RWPE1 (cell line): ENCODE measurements at regions not wholly inside any gene's neighbourhood (a gene's known extent, or its start where the extent isn't known, plus 50 kb on each side); places are given as distances from the start of the nearest gene placed in this dataset.

Experiments
- CTCF ChIA-PET: fragments of 350-600 bp; sonication (Branson Sonifier 250); formaldehyde crosslinking; extraction: SDS; loops from one replicate; lab custom pipeline; 2021; lab: Yijun Ruan, JAX
- POLR2A ChIA-PET: fragments of 400-600 bp; formaldehyde crosslinking; extraction: SDS; loops from one replicate; lab custom pipeline; 2020; ENCODE audit warnings: antibody characterized with exemption; ENCODE audit not compliant: low non-redundant PET; lab: Yijun Ruan, JAX
- DNase-seq: peaks from one replicate; pipeline ENCODE4 v3.0.0; 2012; ENCODE audit warnings: low spot score
- H3K27ac ChIP-seq: fragments of 450-650 bp; 2 replicates; pipeline ENCODE4 v1.5.1; 2017
- TF ChIP-seq, protein P1 (sequence below): fragments of 450-650 bp; conservative IDR thresholded peaks from 2 replicates; pipeline ENCODE4 v1.5.1; 2017; ENCODE audit warnings: low read depth, mild to moderate bottlenecking

DNA sequence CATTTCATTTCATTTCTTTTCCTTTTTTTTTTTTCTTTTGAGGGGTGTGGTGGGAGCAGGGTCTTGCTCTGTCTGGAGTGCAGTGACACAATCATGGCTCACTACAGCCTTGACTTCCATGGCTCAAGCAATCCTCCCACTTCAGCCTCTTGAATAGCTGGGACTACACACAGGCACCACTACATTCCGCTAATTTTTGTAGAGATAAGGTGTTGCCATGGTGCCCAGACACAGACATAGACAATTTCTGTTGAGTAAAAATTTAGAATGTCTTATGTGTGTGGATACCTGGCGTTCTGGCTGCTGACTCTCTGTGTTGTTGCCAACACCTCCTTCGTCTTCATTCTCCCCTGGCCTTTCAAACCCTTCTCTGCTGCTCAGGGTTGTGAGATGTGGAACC is 54.0 kb upstream of the PRSS58 start:
- ChIA-PET CTCF (no interaction called here), POLR2A (no interaction called here)
- H3K27ac ChIP-seq: no peak overlapping the region
- TF ChIP-seq, protein P1, sequence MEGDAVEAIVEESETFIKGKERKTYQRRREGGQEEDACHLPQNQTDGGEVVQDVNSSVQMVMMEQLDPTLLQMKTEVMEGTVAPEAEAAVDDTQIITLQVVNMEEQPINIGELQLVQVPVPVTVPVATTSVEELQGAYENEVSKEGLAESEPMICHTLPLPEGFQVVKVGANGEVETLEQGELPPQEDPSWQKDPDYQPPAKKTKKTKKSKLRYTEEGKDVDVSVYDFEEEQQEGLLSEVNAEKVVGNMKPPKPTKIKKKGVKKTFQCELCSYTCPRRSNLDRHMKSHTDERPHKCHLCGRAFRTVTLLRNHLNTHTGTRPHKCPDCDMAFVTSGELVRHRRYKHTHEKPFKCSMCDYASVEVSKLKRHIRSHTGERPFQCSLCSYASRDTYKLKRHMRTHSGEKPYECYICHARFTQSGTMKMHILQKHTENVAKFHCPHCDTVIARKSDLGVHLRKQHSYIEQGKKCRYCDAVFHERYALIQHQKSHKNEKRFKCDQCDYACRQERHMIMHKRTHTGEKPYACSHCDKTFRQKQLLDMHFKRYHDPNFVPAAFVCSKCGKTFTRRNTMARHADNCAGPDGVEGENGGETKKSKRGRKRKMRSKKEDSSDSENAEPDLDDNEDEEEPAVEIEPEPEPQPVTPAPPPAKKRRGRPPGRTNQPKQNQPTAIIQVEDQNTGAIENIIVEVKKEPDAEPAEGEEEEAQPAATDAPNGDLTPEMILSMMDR: no peak
- no peak for DNase-seq

DNA sequence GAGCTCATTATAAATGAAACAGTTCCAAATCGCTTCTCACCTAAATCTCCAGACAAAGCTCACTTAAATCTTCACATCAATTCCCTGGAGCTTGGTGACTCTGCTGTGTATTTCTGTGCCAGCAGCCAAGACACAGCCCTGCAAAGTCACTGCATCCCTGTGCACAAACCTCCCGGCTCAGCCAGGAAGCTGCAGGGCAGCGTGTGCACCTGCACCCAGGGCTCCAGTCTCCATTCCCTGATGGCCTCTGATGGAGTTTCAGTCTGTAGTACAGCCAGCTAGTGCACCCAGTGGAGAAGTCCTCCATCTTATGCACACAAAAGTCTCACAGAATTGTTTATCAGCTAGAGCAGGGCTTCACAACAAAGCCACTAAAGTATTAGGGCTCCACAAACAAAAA is 51.1 kb upstream of the PRSS58 start:
- CTCF ChIA-PET: no interaction called here
- TF ChIP-seq, protein P1: no peak
- no peak for DNase-seq
- no peak overlapping the region for H3K27ac ChIP-seq
- POLR2A ChIA-PET: no interaction called here

DNA sequence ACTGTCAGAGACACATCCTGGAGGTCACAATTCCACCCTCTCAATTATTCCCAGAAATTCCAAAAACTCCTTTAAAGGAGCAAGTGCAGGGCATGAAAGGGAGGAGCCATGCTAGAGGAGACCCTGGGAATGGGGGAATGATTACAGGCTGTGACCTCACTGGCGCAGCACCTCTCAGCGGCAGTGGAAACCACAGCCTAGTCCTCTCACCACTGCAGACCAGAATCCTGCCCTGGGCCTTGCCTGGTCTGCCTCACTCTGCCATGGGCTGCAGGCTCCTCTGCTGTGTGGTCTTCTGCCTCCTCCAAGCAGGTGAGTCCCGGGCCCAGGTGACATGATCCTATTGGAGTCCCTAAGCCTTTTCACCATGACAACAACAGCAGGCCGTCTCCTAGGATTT is 50.5 kb upstream of the PRSS58 start:
- no peak for DNase-seq
- POLR2A ChIA-PET: no interaction called here
- H3K27ac ChIP-seq: no peak overlapping the region
- TF ChIP-seq, protein P1: no peak
- CTCF ChIA-PET: no interaction called here
